Hepatocyte (in vitro differentiated cells): ENCODE measurements at regions not wholly inside any gene's neighbourhood (a gene's known extent, or its start where the extent isn't known, plus 50 kb on each side); places are given as distances from the start of the nearest gene placed in this dataset.

Experiments
- DNase-seq: peaks from one replicate; pipeline ENCODE4 v3.0.0-alpha.2; 2016; ENCODE audit warnings: low spot score
- H2AFZ ChIP-seq: fragments of 200-600 bp; sonication (generic); 2 replicates; pipeline ENCODE4 v1.6.0; 2016; ENCODE audit warnings: antibody characterized with exemption, mild to moderate bottlenecking
- H3K27ac ChIP-seq: fragments of 200-600 bp; sonication (generic); 2 replicates; pipeline ENCODE4 v1.5.1; 2016; ENCODE audit warnings: mild to moderate bottlenecking
- H3K27me3 ChIP-seq: fragments of 200-600 bp; sonication (generic); 2 replicates; pipeline ENCODE4 v1.6.1; 2016
- H3K36me3 ChIP-seq: fragments of 200-600 bp; sonication (generic); replicated peaks from 2 replicates; pipeline ENCODE4 v1.5.1; 2016; ENCODE audit warnings: low read depth; ENCODE audit not compliant: insufficient read depth
- H3K4me1 ChIP-seq: fragments of 200-600 bp; sonication (generic); 2 replicates; pipeline ENCODE4 v1.5.1; 2016; ENCODE audit warnings: mild to moderate bottlenecking, moderate library complexity; ENCODE audit not compliant: insufficient read depth
- H3K4me2 ChIP-seq: fragments of 200-600 bp; sonication (generic); 2 replicates; pipeline ENCODE4 v1.6.0; 2016
- H3K4me3 ChIP-seq: fragments of 200-600 bp; sonication (generic); 2 replicates; pipeline ENCODE4 v1.5.1; 2016; ENCODE audit warnings: mild to moderate bottlenecking
- H3K79me2 ChIP-seq: fragments of 200-600 bp; sonication (generic); 2 replicates; pipeline ENCODE4 v1.6.0; 2017; ENCODE audit warnings: mild to moderate bottlenecking
- H3K9me2 ChIP-seq: fragments of 200-600 bp; sonication (generic); replicated peaks from 2 replicates; pipeline ENCODE4 v1.6.0; 2017; ENCODE audit warnings: mild to moderate bottlenecking; ENCODE audit not compliant: insufficient read depth
- H3K9me3 ChIP-seq: fragments of 200-600 bp; sonication (generic); 2 replicates; pipeline ENCODE4 v1.5.1; 2016; ENCODE audit warnings: low read depth, mild to moderate bottlenecking
- H4K20me1 ChIP-seq: fragments of 200-600 bp; sonication (generic); 2 replicates; pipeline ENCODE4 v1.6.0; 2016; ENCODE audit warnings: mild to moderate bottlenecking; ENCODE audit not compliant: insufficient read depth, poor library complexity, severe bottlenecking
- EZH2 ChIP-seq: fragments of 200-600 bp; sonication (generic); IDR thresholded peaks from 2 replicates; pipeline ENCODE4 v1.6.1; 2016; ENCODE audit warnings: antibody characterized with exemption, mild to moderate bottlenecking, borderline replicate concordance
- EZH2phosphoT487 ChIP-seq: fragments of 200-600 bp; sonication (generic); IDR thresholded peaks from one replicate; pipeline ENCODE4 v1.6.1; 2018; ENCODE audit warnings: antibody characterized with exemption, mild to moderate bottlenecking, low read depth, moderate library complexity; ENCODE audit not compliant: unreplicated experiment, severe bottlenecking
- WGBS: methylation state at CpG from one replicate; pipeline ENCODE4 v1.1.6; 2016; ENCODE audit warnings: low lambda C conversion rate; ENCODE audit errors: missing lambda C conversion rate; 5-methylcytosine and 5-hydroxymethylcytosine counted together
- TF ChIP-seq, protein P1 (sequence below): fragments of 200-600 bp; sonication (generic); IDR thresholded peaks from 2 replicates; pipeline ENCODE4 v1.5.1; 2016; ENCODE audit warnings: antibody characterized with exemption, mild to moderate bottlenecking; ENCODE audit not compliant: poor library complexity

DNA sequence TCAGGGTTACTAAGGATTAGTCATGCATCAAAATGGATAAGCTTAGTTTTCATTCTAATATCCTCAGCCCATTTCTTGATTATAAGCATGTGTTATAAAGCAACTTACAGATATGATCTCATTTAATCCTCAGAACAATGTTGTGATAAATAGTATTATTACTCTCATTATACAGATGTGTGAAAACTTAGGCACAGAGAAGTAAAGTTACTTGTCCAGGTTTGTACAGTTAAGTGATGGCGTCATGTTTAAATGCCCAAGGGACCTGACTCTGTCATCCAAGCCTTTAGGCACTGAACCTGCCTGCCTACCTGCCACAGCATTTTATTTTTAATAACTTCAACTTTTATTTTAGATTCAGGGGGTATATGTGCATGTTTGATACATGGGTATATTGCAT, 472.9 kb upstream of the SEMA6D start:
- 93% methylated on average over 1 of the region's 1 CpG for WGBS

DNA sequence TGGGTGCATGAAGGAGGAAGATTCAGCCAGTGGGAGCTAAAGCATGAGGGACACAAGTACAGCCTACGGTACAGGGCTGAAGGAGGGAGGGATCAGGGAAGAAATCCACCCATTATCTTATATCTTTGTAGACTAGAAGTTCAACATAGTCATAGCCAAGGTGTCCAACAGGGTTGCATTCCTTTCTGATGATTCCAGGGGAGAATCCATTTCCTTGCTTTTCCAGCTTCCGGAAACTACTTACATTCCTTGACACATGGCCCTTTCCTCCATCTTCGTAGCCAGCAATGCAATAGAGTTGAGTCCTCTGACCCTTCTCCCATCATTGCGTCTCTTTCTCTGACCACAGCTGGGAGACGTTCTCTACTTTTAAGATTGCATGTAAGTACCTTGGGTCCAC, 471.0 kb upstream of the SEMA6D start:
- Histone ChIP-seq H3K9me2 (no peaks in the 10 kb centered on the region), H3K9me3 (no peaks in the 10 kb centered on the region), H4K20me1 (no peaks in the 10 kb centered on the region), H3K4me2 (no peak overlapping the region), H3K79me2 (no peaks in the 10 kb centered on the region), H3K27me3 (no peaks in the 10 kb centered on the region), H3K4me3 (no peak overlapping the region), H3K4me1 (no peaks in the 10 kb centered on the region), H2AFZ (no peak overlapping the region), H3K36me3 (no peaks in the 10 kb centered on the region), H3K27ac (no peak overlapping the region)
- DNase-seq = no peak
- TF ChIP-seq EZH2 (no peak), EZH2phosphoT487 (no peak)
- TF ChIP-seq, protein P1, sequence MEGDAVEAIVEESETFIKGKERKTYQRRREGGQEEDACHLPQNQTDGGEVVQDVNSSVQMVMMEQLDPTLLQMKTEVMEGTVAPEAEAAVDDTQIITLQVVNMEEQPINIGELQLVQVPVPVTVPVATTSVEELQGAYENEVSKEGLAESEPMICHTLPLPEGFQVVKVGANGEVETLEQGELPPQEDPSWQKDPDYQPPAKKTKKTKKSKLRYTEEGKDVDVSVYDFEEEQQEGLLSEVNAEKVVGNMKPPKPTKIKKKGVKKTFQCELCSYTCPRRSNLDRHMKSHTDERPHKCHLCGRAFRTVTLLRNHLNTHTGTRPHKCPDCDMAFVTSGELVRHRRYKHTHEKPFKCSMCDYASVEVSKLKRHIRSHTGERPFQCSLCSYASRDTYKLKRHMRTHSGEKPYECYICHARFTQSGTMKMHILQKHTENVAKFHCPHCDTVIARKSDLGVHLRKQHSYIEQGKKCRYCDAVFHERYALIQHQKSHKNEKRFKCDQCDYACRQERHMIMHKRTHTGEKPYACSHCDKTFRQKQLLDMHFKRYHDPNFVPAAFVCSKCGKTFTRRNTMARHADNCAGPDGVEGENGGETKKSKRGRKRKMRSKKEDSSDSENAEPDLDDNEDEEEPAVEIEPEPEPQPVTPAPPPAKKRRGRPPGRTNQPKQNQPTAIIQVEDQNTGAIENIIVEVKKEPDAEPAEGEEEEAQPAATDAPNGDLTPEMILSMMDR = no peak
- WGBS = 96% methylated on average over 5 of the region's 5 CpGs

More for the DNA sequence above, 472.9 kb upstream of the SEMA6D start:
- no peak overlapping the region for H3K4me3 ChIP-seq
- H3K36me3 ChIP-seq = no peaks in the 10 kb centered on the region
- H3K4me1 ChIP-seq = no peaks in the 10 kb centered on the region
- no peaks in the 10 kb centered on the region for H4K20me1 ChIP-seq
- no peak overlapping the region for H2AFZ ChIP-seq
- no peak overlapping the region for H3K27ac ChIP-seq
- no peaks in the 10 kb centered on the region for H3K9me3 ChIP-seq
- H3K27me3 ChIP-seq = no peaks in the 10 kb centered on the region
- H3K79me2 ChIP-seq = no peaks in the 10 kb centered on the region
- H3K4me2 ChIP-seq = no peak overlapping the region
- TF ChIP-seq EZH2 (no peak), EZH2phosphoT487 (no peak)
- TF ChIP-seq, protein P1 = no peak
- DNase-seq = no peak
- H3K9me2 ChIP-seq = no peaks in the 10 kb centered on the region

DNA sequence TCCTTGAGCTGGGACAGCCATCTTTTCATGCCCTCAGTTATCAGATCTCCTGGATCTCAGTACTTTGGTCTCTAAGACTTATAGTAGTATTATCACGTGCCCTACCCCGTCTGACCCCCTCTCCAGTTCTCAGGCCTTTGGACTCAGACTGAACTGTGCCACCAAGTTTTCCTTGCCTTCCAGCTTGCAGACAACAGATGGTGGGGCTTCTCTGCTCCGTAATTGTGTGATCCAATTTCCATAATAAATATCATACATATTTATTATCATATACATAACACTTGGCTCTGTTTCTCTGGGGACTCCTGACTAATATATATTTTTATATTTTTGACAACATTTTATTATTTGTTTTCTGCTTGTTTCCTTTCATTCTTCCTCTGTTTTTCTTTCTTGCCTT, 458.8 kb upstream of the SEMA6D start:
- Histone ChIP-seq H3K9me2 (no peaks in the 10 kb centered on the region), H3K27ac (no peak overlapping the region), H3K36me3 (no peaks in the 10 kb centered on the region), H3K4me3 (no peak overlapping the region), H4K20me1 (no peaks in the 10 kb centered on the region), H3K79me2 (no peaks in the 10 kb centered on the region), H3K4me2 (no peak overlapping the region), H3K27me3 (no peaks in the 10 kb centered on the region), H2AFZ (no peak overlapping the region), H3K9me3 (no peaks in the 10 kb centered on the region), H3K4me1 (no peaks in the 10 kb centered on the region)
- 88% methylated on average over 3 of the region's 3 CpGs for WGBS
- no peak for TF ChIP-seq EZH2phosphoT487
- TF ChIP-seq, protein P1 = no peak
- TF ChIP-seq EZH2 = no peak
- DNase-seq = no peak

DNA sequence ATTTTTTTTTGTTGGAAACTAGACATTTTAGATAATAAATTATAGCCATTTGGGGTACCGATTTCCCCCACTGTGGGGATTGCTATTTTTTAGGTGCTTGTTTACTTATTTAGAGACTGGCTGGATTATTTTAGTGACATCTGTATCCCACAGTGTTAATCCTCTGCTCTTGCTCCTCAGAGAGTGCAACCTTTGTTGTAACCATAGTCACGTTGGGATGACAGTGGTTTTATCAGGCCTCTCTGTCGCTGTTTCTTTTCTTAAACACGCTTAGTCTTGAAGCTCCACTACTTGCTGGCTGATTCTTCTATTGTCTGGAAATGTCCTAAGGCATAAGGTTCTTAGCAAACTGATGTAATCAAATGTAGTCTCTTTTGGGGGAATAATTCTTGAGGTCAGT, 451.6 kb upstream of the SEMA6D start:
- H3K4me3 ChIP-seq = no peak overlapping the region
- no peaks in the 10 kb centered on the region for H3K9me2 ChIP-seq
- DNase-seq = no peak
- 38% methylated on average over 4 of the region's 4 CpGs for WGBS
- TF ChIP-seq EZH2phosphoT487 = no peak
- no peak for TF ChIP-seq EZH2
- TF ChIP-seq, protein P1 = no peak
- H3K27ac ChIP-seq = no peak overlapping the region
- no peaks in the 10 kb centered on the region for H3K27me3 ChIP-seq
- H3K4me1 ChIP-seq = no peaks in the 10 kb centered on the region
- no peak overlapping the region for H3K4me2 ChIP-seq
- H2AFZ ChIP-seq = no peak overlapping the region
- no peaks in the 10 kb centered on the region for H3K79me2 ChIP-seq
- H3K9me3 ChIP-seq = no peaks in the 10 kb centered on the region
- no peaks in the 10 kb centered on the region for H4K20me1 ChIP-seq
- H3K36me3 ChIP-seq = no peaks in the 10 kb centered on the region
